ENCODE measurements at regions not wholly inside any gene's neighbourhood (a gene's known extent, or its start where the extent isn't known, plus 50 kb on each side); places are given as distances from the start of the nearest gene placed in this dataset.

- TF ChIP-seq, protein P1, sequence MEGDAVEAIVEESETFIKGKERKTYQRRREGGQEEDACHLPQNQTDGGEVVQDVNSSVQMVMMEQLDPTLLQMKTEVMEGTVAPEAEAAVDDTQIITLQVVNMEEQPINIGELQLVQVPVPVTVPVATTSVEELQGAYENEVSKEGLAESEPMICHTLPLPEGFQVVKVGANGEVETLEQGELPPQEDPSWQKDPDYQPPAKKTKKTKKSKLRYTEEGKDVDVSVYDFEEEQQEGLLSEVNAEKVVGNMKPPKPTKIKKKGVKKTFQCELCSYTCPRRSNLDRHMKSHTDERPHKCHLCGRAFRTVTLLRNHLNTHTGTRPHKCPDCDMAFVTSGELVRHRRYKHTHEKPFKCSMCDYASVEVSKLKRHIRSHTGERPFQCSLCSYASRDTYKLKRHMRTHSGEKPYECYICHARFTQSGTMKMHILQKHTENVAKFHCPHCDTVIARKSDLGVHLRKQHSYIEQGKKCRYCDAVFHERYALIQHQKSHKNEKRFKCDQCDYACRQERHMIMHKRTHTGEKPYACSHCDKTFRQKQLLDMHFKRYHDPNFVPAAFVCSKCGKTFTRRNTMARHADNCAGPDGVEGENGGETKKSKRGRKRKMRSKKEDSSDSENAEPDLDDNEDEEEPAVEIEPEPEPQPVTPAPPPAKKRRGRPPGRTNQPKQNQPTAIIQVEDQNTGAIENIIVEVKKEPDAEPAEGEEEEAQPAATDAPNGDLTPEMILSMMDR (conservative IDR thresholded peaks at IDR 0.05), result no peak
- no peak for TF ChIP-seq ZFX (IDR thresholded peaks at IDR 0.05)
These were observed 173.9 kb downstream of the ANAPC1 start for GRCh38 chr2:111710085-111710484.
